ENCODE measurements at regions not wholly inside any gene's neighbourhood (a gene's known extent, or its start where the extent isn't known, plus 50 kb on each side); places are given as distances from the start of the nearest gene placed in this dataset.

- H3K27me3 ChIP-seq (replicated peaks in 1 of 7): no peaks in the 10 kb centered on the region
- no peak for DNase-seq
- 86 to 97% (median 94%) methylated on average over 8 to 17 of the region's 17 CpGs for WGBS, 5 donors
- H3K9me3 ChIP-seq: no peaks in the 10 kb centered on the region
- TF ChIP-seq POLR2AphosphoS5 (IDR thresholded peaks at IDR 0.05) (no peak), CTCF (IDR thresholded peaks at IDR 0.05 in 8 of 11, conservative IDR thresholded peaks at IDR 0.05 in 3 of 11) (no peak), POLR2A (IDR thresholded peaks at IDR 0.05) (no peak)
- no peaks in the 10 kb centered on the region for H3K4me1 ChIP-seq
- no peak overlapping the region for H3K4me3 ChIP-seq
- no peak overlapping the region for H3K27ac ChIP-seq
- no peaks in the 10 kb centered on the region for H3K36me3 ChIP-seq
- intact Hi-C loops (cut with DNase I; ENCODE audit: low total_unique reads): no loop called here
Observed at GRCh38 chr22:48685767-48686166, 1141.9 kb downstream of the BRD1 start.

- no peaks in the 10 kb centered on the region for H3K4me1 ChIP-seq
- H3K27ac ChIP-seq: no peak overlapping the region
- TF ChIP-seq POLR2A (IDR thresholded peaks at IDR 0.05): no peak
- no peak for TF ChIP-seq CTCF (IDR thresholded peaks at IDR 0.05 in 8 of 11, conservative IDR thresholded peaks at IDR 0.05 in 3 of 11)
- no peak for TF ChIP-seq POLR2AphosphoS5 (IDR thresholded peaks at IDR 0.05)
- WGBS, 5 donors: 75 to 82% (median 78%) methylated on average over 9 of the region's 9 CpGs
- H3K27me3 ChIP-seq (replicated peaks in 1 of 7): no peaks in the 10 kb centered on the region
- no peaks in the 10 kb centered on the region for H3K9me3 ChIP-seq
- H3K36me3 ChIP-seq: no peaks in the 10 kb centered on the region
- intact Hi-C loops (cut with DNase I; ENCODE audit: low total_unique reads): no loop called here
- H3K4me3 ChIP-seq: no peak overlapping the region
- DNase-seq: no peak
Observed at GRCh38 chr22:48683640-48684039, 1144.0 kb downstream of the BRD1 start.

- Histone ChIP-seq H3K27me3 (replicated peaks in 1 of 7) (no peaks in the 10 kb centered on the region), H3K36me3 (no peaks in the 10 kb centered on the region), H3K27ac (no peak overlapping the region), H3K4me3 (no peak overlapping the region), H3K9me3 (no peaks in the 10 kb centered on the region), H3K4me1 (no peaks in the 10 kb centered on the region)
- WGBS, 5 donors: 78 to 91% (median 84%) methylated on average over 11 of the region's 11 CpGs
- DNase-seq: no peak
- intact Hi-C loops (cut with DNase I; ENCODE audit: low total_unique reads): no loop called here
- no peak for TF ChIP-seq POLR2A (IDR thresholded peaks at IDR 0.05)
Observed at GRCh38 chr22:48682504-48682903, 1145.2 kb downstream of the BRD1 start.

GRCh38 chr22:48680601-48681000 is 1147.1 kb downstream of the BRD1 start:
- 72 to 94% (median 86%) methylated on average over 5 to 11 of the region's 11 CpGs for WGBS, 5 donors
- Histone ChIP-seq H3K4me3 (no peak overlapping the region), H3K27ac (no peak overlapping the region), H3K27me3 (replicated peaks in 1 of 7) (no peaks in the 10 kb centered on the region), H3K4me1 (no peaks in the 10 kb centered on the region), H3K36me3 (no peaks in the 10 kb centered on the region), H3K9me3 (peaks cover 0 to under 1% (median 0%) of the 10 kb centered on the region in 8 donors)
- DNase-seq: no peak
- TF ChIP-seq CTCF (IDR thresholded peaks at IDR 0.05 in 8 of 11, conservative IDR thresholded peaks at IDR 0.05 in 3 of 11): no peak
- no peak for TF ChIP-seq POLR2AphosphoS5 (IDR thresholded peaks at IDR 0.05)
- TF ChIP-seq POLR2A (IDR thresholded peaks at IDR 0.05): no peak
- intact Hi-C loops (cut with DNase I; ENCODE audit: low total_unique reads): no loop called here

Data from spleen (tissue), 11 donors.